GM12878 (cell line): ENCODE measurements at regions not wholly inside any gene's neighbourhood (a gene's known extent, or its start where the extent isn't known, plus 50 kb on each side); places are given as distances from the start of the nearest gene placed in this dataset.

Experiments used
- ATAC-seq: fragments of 200-7000 bp; cut with Tn5 transposase; 3 replicates; pipeline ENCODE4 v1.9.1; 2020; ENCODE audit warnings: mild to moderate bottlenecking, moderate library complexity
- BruUV-seq: library from RNA; stranded (reverse); fragments of 400-500 nt; replicated peaks from 2 replicates; lab custom pipeline; 2021; lab: Mats Ljungman, UMichigan
- CTCF ChIA-PET: fragments of 300-600 bp; sonication (Branson Sonifier 250); formaldehyde crosslinking; extraction: SDS; loops from one replicate; lab custom pipeline; 2021; ENCODE audit warnings: inconsistent platforms; lab: Yijun Ruan, JAX
- POLR2A ChIA-PET: fragments of 350-600 bp; formaldehyde crosslinking; extraction: SDS; loops from one replicate; lab custom pipeline; 2021; ENCODE audit warnings: inconsistent platforms; lab: Charles Lee
- RAD21 ChIA-PET: fragments of 300-600 bp; sonication (Branson Sonifier 250); formaldehyde crosslinking; loops from one replicate; lab custom pipeline; 2023; ENCODE audit warnings: antibody characterized with exemption; ENCODE audit not compliant: unreplicated experiment; lab: Charles Lee
- SMC1A ChIA-PET: fragments of 300-600 bp; sonication (Branson Sonifier 250); formaldehyde crosslinking; loops from one replicate; lab custom pipeline; 2023; ENCODE audit not compliant: unreplicated experiment, uncharacterized antibody; lab: Charles Lee
- DNase-seq: peaks from one replicate; pipeline ENCODE4 v3.0.0-alpha.2; 2011; ENCODE audit warnings: low read depth, low spot score
- FAIRE-seq: peaks from 3 replicates; lab custom pipeline; 2011; peaks lifted over from hg19 to GRCh38; lab: Jason Lieb, UNC
- H2AFZ ChIP-seq: 2 replicates; pipeline ENCODE4 v1.6.0; 2011; ENCODE audit warnings: low read depth, low read length, control low read depth; ENCODE audit not compliant: control insufficient read depth
- H3K27ac ChIP-seq: 2 replicates; pipeline ENCODE4 v1.5.1; 2011; ENCODE audit warnings: control low read depth; ENCODE audit not compliant: control insufficient read depth, insufficient read depth
- H3K27me3 ChIP-seq, 2 experiments: replicated peaks in 1 of 2; 2 replicates each; pipeline versions ENCODE4 v1.6.0 to v1.6.1; 2011; ENCODE audit warnings: low read length in 1 of 2; ENCODE audit not compliant: control insufficient read depth in 2 of 2, insufficient read depth in 2 of 2
- H3K36me3 ChIP-seq, 2 experiments: 2 replicates each; pipeline ENCODE4 v1.5.1; 2011; ENCODE audit warnings: low read length in 1 of 2; ENCODE audit not compliant: control insufficient read depth in 2 of 2, insufficient read depth in 2 of 2
- H3K4me1 ChIP-seq: 2 replicates; pipeline ENCODE4 v1.6.1; 2011; ENCODE audit warnings: mild to moderate bottlenecking, low read length, moderate library complexity, mixed read lengths; ENCODE audit not compliant: control insufficient read depth, insufficient read depth
- H3K4me2 ChIP-seq: 2 replicates; pipeline ENCODE4 v1.6.0; 2011; ENCODE audit warnings: control low read depth; ENCODE audit not compliant: control insufficient read depth, insufficient read depth
- H3K4me3 ChIP-seq: fragments of 200-600 bp; sonication (generic); 2 replicates; pipeline ENCODE4 v1.5.1; 2016
- H3K79me2 ChIP-seq: 2 replicates; pipeline ENCODE4 v1.6.0; 2011; ENCODE audit warnings: low read length; ENCODE audit not compliant: control insufficient read depth, insufficient read depth
- H3K9ac ChIP-seq: 2 replicates; pipeline ENCODE4 v1.8.0; 2011; ENCODE audit warnings: low read length, control low read depth, mixed read lengths; ENCODE audit not compliant: control insufficient read depth, insufficient read depth
- H3K9me3 ChIP-seq: replicated peaks from 3 replicates; pipeline ENCODE4 v1.5.1; 2011; ENCODE audit warnings: mild to moderate bottlenecking, low read length; ENCODE audit not compliant: control insufficient read depth, insufficient read depth
- H4K20me1 ChIP-seq: 2 replicates; pipeline ENCODE4 v1.6.0; 2011; ENCODE audit not compliant: control insufficient read depth, insufficient read depth
- BMI1 ChIP-seq: fragments of 450-650 bp; IDR thresholded peaks from 2 replicates; pipeline ENCODE4 v1.6.1; 2016; ENCODE audit warnings: mild to moderate bottlenecking, moderate library complexity, borderline replicate concordance
- E4F1 ChIP-seq: fragments of 450-650 bp; IDR thresholded peaks from 2 replicates; pipeline ENCODE4 v1.6.1; 2018; ENCODE audit warnings: borderline replicate concordance, mild to moderate bottlenecking; ENCODE audit not compliant: partially characterized antibody
- MTA3 ChIP-seq: IDR thresholded peaks from 2 replicates; pipeline ENCODE4 v1.6.1; 2012; ENCODE audit warnings: low read length, inconsistent platforms, borderline replicate concordance
- NRF1 ChIP-seq: conservative IDR thresholded peaks from 2 replicates; pipeline ENCODE4 v1.6.1; 2011; ENCODE audit warnings: mild to moderate bottlenecking, low read depth, low read length, improper control_type of control experiment
- POLR2AphosphoS2 ChIP-seq: IDR thresholded peaks from 2 replicates; pipeline ENCODE4 v1.6.1; 2011; ENCODE audit warnings: low read depth, mild to moderate bottlenecking, low read length, improper control_type of control experiment, moderate library complexity
- PRDM15 ChIP-seq: fragments of 450-650 bp; formaldehyde crosslinking; IDR thresholded peaks from 2 replicates; pipeline ENCODE4 v1.4.0; 2020; ENCODE audit warnings: mild to moderate bottlenecking, moderate library complexity
- SP1 ChIP-seq: IDR thresholded peaks from one replicate; pipeline ENCODE4 v1.6.1; 2011; ENCODE audit warnings: low read depth, low read length
- SUZ12 ChIP-seq: fragments of 200-600 bp; sonication (generic); IDR thresholded peaks from one replicate; pipeline ENCODE4 v1.6.1; 2018; ENCODE audit warnings: antibody characterized with exemption, mild to moderate bottlenecking; ENCODE audit not compliant: unreplicated experiment
- TARDBP ChIP-seq: IDR thresholded peaks from 2 replicates; pipeline ENCODE4 v1.6.1; 2016; ENCODE audit warnings: borderline replicate concordance
- TCF3 ChIP-seq: IDR thresholded peaks from 2 replicates; pipeline ENCODE4 v1.6.1; 2012; ENCODE audit warnings: low read depth, mild to moderate bottlenecking, low read length, borderline replicate concordance; ENCODE audit not compliant: insufficient read depth
- WGBS: methylation state at CpG from one replicate; pipeline ENCODE4 v1.1.6; 2016; ENCODE audit warnings: low lambda C conversion rate; ENCODE audit not compliant: insufficient replicate concordance, insufficient coverage; ENCODE audit errors: missing lambda C conversion rate; 5-methylcytosine and 5-hydroxymethylcytosine counted together
- in situ Hi-C: fragments of 300-500 bp; cut with MboI; formaldehyde crosslinking; loops from 9 replicates; pipeline ENCODE4 v1.14.3; 2018; ENCODE audit warnings: mixed read lengths
- intact Hi-C: fragments of 100-400 bp; cut with micrococcal nuclease; formaldehyde crosslinking; loops from one replicate; pipeline ENCODE4 v1.14.2; 2022; ENCODE audit not compliant: unreplicated experiment
- TF ChIP-seq, protein P1 (sequence below), 3 experiments: IDR thresholded peaks in 2 of 3; conservative IDR thresholded peaks in 1 of 3; 2 replicates each; pipeline ENCODE4 v1.5.1; 2011; ENCODE audit warnings: low read depth in 3 of 3, low read length in 3 of 3, mild to moderate bottlenecking in 3 of 3, control low read depth in 2 of 3, moderate library complexity in 2 of 3, inconsistent platforms in 1 of 3, mixed read lengths in 1 of 3; ENCODE audit not compliant: control insufficient read depth in 2 of 3, insufficient read depth in 1 of 3; ENCODE audit errors: extremely low read depth in 1 of 3
- TF ChIP-seq, protein P2 (sequence below): IDR thresholded peaks from 2 replicates; pipeline ENCODE4 v1.6.1; 2011; ENCODE audit warnings: low read depth, low read length, improper control_type of control experiment, borderline replicate concordance
- TF ChIP-seq, protein P3 (sequence below): fragments of 450-650 bp; IDR thresholded peaks from 2 replicates; pipeline ENCODE4 v1.6.1; 2017; ENCODE audit warnings: low read depth, mild to moderate bottlenecking, moderate library complexity

GRCh38 chr11:11722861-11723260 is 101.1 kb upstream of the GALNT18 start:
- Histone ChIP-seq H4K20me1 (no peaks in the 10 kb centered on the region), H3K79me2 (no peaks in the 10 kb centered on the region), H3K4me3 (no peak overlapping the region), H3K4me2 (no peak overlapping the region), H3K9me3 (no peaks in the 10 kb centered on the region), H3K36me3 (no peaks in the 10 kb centered on the region), H3K27ac (no peak overlapping the region), H3K4me1 (no peaks in the 10 kb centered on the region), H3K9ac (no peak overlapping the region), H3K27me3 (0 out of 4 replicates have a peak, but pooled peaks cover 0 to 2% of the 10 kb centered on the region in 2 experiments), H2AFZ (no peak overlapping the region)
- intact Hi-C loops: no loop called here
- no peak for ATAC-seq
- WGBS: 4% methylated on average over 3 of the region's 3 CpGs
- BruUV-seq: no TSS peak
- ChIA-PET SMC1A (no interaction called here), RAD21 (no interaction called here), CTCF (no interaction called here), POLR2A (interaction anchor here (0.7 kb wide), 1 partner anchor 816 kb away, joined by 3 read pairs; no protein-coding TSS in a partner anchor)
- DNase-seq: no peak
- FAIRE-seq: no peak
- in situ Hi-C loops: no loop called here
- no peak for TF ChIP-seq PRDM15 (CRISPR knock-in tag)
- no peak for TF ChIP-seq BMI1
- TF ChIP-seq NRF1: no peak
- TF ChIP-seq, protein P1, sequence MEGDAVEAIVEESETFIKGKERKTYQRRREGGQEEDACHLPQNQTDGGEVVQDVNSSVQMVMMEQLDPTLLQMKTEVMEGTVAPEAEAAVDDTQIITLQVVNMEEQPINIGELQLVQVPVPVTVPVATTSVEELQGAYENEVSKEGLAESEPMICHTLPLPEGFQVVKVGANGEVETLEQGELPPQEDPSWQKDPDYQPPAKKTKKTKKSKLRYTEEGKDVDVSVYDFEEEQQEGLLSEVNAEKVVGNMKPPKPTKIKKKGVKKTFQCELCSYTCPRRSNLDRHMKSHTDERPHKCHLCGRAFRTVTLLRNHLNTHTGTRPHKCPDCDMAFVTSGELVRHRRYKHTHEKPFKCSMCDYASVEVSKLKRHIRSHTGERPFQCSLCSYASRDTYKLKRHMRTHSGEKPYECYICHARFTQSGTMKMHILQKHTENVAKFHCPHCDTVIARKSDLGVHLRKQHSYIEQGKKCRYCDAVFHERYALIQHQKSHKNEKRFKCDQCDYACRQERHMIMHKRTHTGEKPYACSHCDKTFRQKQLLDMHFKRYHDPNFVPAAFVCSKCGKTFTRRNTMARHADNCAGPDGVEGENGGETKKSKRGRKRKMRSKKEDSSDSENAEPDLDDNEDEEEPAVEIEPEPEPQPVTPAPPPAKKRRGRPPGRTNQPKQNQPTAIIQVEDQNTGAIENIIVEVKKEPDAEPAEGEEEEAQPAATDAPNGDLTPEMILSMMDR (IDR thresholded peaks at IDR 0.05 in 2 of 3, conservative IDR thresholded peaks at IDR 0.05 in 1 of 3; ENCODE audit: control insufficient read depth in 2 of 3, extremely low read depth in 1 of 3, insufficient read depth in 1 of 3, low read depth in 3 of 3, low read length in 3 of 3): no peak
- TF ChIP-seq, protein P2, sequence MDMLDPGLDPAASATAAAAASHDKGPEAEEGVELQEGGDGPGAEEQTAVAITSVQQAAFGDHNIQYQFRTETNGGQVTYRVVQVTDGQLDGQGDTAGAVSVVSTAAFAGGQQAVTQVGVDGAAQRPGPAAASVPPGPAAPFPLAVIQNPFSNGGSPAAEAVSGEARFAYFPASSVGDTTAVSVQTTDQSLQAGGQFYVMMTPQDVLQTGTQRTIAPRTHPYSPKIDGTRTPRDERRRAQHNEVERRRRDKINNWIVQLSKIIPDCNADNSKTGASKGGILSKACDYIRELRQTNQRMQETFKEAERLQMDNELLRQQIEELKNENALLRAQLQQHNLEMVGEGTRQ: no peak
- no peak for TF ChIP-seq E4F1
- no peak for TF ChIP-seq TARDBP
- TF ChIP-seq SP1: no peak
- TF ChIP-seq TCF3: no peak
- no peak for TF ChIP-seq MTA3
- no peak for TF ChIP-seq POLR2AphosphoS2
- TF ChIP-seq SUZ12: no peak
- TF ChIP-seq, protein P3, sequence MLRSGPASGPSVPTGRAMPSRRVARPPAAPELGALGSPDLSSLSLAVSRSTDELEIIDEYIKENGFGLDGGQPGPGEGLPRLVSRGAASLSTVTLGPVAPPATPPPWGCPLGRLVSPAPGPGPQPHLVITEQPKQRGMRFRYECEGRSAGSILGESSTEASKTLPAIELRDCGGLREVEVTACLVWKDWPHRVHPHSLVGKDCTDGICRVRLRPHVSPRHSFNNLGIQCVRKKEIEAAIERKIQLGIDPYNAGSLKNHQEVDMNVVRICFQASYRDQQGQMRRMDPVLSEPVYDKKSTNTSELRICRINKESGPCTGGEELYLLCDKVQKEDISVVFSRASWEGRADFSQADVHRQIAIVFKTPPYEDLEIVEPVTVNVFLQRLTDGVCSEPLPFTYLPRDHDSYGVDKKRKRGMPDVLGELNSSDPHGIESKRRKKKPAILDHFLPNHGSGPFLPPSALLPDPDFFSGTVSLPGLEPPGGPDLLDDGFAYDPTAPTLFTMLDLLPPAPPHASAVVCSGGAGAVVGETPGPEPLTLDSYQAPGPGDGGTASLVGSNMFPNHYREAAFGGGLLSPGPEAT: no peak
